ENCODE measurements at regions not wholly inside any gene's neighbourhood (a gene's known extent, or its start where the extent isn't known, plus 50 kb on each side); places are given as distances from the start of the nearest gene placed in this dataset.

- Histone ChIP-seq H3K4me2 (ENCODE audit: low read length) (no peak overlapping the region), H3K27me3 (ENCODE audit: control insufficient read depth, low read length) (no peaks in the 10 kb centered on the region), H3K79me2 (ENCODE audit: control insufficient read depth, low read length) (no peaks in the 10 kb centered on the region), H3K9me3 (ENCODE audit: control insufficient read depth, insufficient read depth, low read length) (no peaks in the 10 kb centered on the region), H3K9me2 (replicated peaks; ENCODE audit: control insufficient read depth, low read length) (no peaks in the 10 kb centered on the region), H3K4me3 (ENCODE audit: low read length) (no peak overlapping the region), H3K4me1 (ENCODE audit: control insufficient read depth, low read length) (peaks cover 30% of the 10 kb centered on the region), H4K20me1 (ENCODE audit: control insufficient read depth, insufficient read depth, low read depth, low read length) (no peaks in the 10 kb centered on the region), H3K36me3 (ENCODE audit: control insufficient read depth, low read length) (no peaks in the 10 kb centered on the region), H3F3A (ENCODE audit: control insufficient read depth, insufficient read depth) (0 out of 2 replicates have a peak, but pooled peaks cover 2% of the 10 kb centered on the region), H3K27ac (ENCODE audit: low read depth, low read length) (no peak overlapping the region)
- TF ChIP-seq, protein P1, sequence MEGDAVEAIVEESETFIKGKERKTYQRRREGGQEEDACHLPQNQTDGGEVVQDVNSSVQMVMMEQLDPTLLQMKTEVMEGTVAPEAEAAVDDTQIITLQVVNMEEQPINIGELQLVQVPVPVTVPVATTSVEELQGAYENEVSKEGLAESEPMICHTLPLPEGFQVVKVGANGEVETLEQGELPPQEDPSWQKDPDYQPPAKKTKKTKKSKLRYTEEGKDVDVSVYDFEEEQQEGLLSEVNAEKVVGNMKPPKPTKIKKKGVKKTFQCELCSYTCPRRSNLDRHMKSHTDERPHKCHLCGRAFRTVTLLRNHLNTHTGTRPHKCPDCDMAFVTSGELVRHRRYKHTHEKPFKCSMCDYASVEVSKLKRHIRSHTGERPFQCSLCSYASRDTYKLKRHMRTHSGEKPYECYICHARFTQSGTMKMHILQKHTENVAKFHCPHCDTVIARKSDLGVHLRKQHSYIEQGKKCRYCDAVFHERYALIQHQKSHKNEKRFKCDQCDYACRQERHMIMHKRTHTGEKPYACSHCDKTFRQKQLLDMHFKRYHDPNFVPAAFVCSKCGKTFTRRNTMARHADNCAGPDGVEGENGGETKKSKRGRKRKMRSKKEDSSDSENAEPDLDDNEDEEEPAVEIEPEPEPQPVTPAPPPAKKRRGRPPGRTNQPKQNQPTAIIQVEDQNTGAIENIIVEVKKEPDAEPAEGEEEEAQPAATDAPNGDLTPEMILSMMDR (IDR thresholded peaks at IDR 0.05; ENCODE audit: low read depth, low read length, poor library complexity, severe bottlenecking), result no peak
- no peak for TF ChIP-seq EZH2phosphoT487 (IDR thresholded peaks at IDR 0.05; ENCODE audit: borderline replicate concordance, low read length)
Measured at GRCh38 chr20:4083098-4083865, 65.3 kb upstream of the SMOX start.

DNA sequence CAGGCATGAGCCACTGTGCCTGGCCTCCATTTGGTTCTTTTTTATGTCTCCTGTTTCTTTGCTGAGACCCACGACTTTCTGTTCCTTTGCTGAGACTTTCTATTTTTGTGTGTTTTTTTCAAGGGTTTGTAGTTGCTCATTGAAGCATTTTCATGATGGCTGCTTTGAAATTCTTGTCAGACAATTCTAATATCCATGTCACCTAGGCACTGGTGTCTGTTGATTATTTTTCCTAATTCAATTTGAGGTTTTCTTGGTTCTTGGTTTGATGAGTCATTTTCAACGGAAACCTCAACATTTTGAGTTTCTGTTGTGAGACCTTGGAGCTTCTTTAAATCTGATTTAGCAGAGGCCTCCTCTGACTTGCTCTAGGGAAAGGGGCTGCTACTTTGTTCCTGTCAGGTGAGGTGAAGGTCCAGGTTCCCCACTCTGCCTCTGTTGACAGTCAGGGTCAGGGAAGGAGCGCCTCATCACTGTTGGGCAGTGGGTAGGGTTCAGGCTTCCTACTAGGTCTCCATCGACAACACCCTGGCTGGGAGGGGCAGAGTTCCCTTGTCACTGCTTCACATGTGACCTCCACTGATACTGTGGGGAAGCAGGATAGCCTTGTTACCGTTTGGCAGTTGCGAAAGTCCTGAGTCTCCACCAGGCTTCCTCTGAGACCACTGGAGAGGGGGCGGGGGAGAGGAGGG lies 66.1 kb upstream of the SMOX start:
- Histone ChIP-seq H3K36me3 (ENCODE audit: control insufficient read depth, low read length) (no peaks in the 10 kb centered on the region), H3K79me2 (ENCODE audit: control insufficient read depth, low read length) (no peaks in the 10 kb centered on the region), H3K27ac (ENCODE audit: low read depth, low read length) (no peak overlapping the region; the same call in 1 of the 2 replicates), H3K9me3 (ENCODE audit: control insufficient read depth, insufficient read depth, low read length) (no peaks in the 10 kb centered on the region), H3K9me2 (replicated peaks; ENCODE audit: control insufficient read depth, low read length) (no peaks in the 10 kb centered on the region), H3K4me1 (ENCODE audit: control insufficient read depth, low read length) (peaks cover 30% of the 10 kb centered on the region), H4K20me1 (ENCODE audit: control insufficient read depth, insufficient read depth, low read depth, low read length) (no peaks in the 10 kb centered on the region), H3K27me3 (ENCODE audit: control insufficient read depth, low read length) (no peaks in the 10 kb centered on the region), H3F3A (ENCODE audit: control insufficient read depth, insufficient read depth) (0 out of 2 replicates have a peak, but pooled peaks cover 2% of the 10 kb centered on the region), H3K4me2 (ENCODE audit: low read length) (peak overlapping the region; percentile 59), H3K4me3 (ENCODE audit: low read length) (peak overlapping the region; percentile 40)
- no peak for TF ChIP-seq EZH2phosphoT487 (IDR thresholded peaks at IDR 0.05; ENCODE audit: borderline replicate concordance, low read length)
- TF ChIP-seq, protein P1 (IDR thresholded peaks at IDR 0.05; ENCODE audit: low read depth, low read length, poor library complexity, severe bottlenecking), result no peak

GRCh38 chr20:4081421-4081820 lies 66.1 kb upstream of the RNF24 start:
- Histone ChIP-seq H3K9me2 (replicated peaks; ENCODE audit: control insufficient read depth, low read length) (no peaks in the 10 kb centered on the region), H3K9me3 (ENCODE audit: control insufficient read depth, insufficient read depth, low read length) (no peaks in the 10 kb centered on the region), H3K4me3 (ENCODE audit: low read length) (no peak overlapping the region), H3K27me3 (ENCODE audit: control insufficient read depth, low read length) (no peaks in the 10 kb centered on the region), H3K79me2 (ENCODE audit: control insufficient read depth, low read length) (no peaks in the 10 kb centered on the region), H3K4me1 (ENCODE audit: control insufficient read depth, low read length) (peaks cover 30% of the 10 kb centered on the region), H3K4me2 (ENCODE audit: low read length) (peak overlapping the region; percentile 59; the same call in 1 of the 2 replicates), H3F3A (ENCODE audit: control insufficient read depth, insufficient read depth) (0 out of 2 replicates have a peak, but pooled peaks cover 2% of the 10 kb centered on the region), H3K27ac (ENCODE audit: low read depth, low read length) (no peak overlapping the region), H4K20me1 (ENCODE audit: control insufficient read depth, insufficient read depth, low read depth, low read length) (no peaks in the 10 kb centered on the region), H3K36me3 (ENCODE audit: control insufficient read depth, low read length) (no peaks in the 10 kb centered on the region)
- TF ChIP-seq, protein P1 (IDR thresholded peaks at IDR 0.05; ENCODE audit: low read depth, low read length, poor library complexity, severe bottlenecking), result no peak
- no peak for TF ChIP-seq EZH2phosphoT487 (IDR thresholded peaks at IDR 0.05; ENCODE audit: borderline replicate concordance, low read length)
